GM23338 (cell line): ENCODE measurements at regions not wholly inside any gene's neighbourhood (a gene's known extent, or its start where the extent isn't known, plus 50 kb on each side); places are given as distances from the start of the nearest gene placed in this dataset.

Experiments
- ATAC-seq: fragments of 200-7000 bp; cut with Tn5 transposase; 3 replicates; pipeline ENCODE4 v1.9.1; 2020
- DNase-seq: peaks from one replicate; pipeline ENCODE4 v3.0.0-alpha.2; 2015; ENCODE audit warnings: low spot score
- H2AFZ ChIP-seq: fragments of 200-600 bp; sonication (generic); 2 replicates; pipeline ENCODE4 v1.8.0; 2016; ENCODE audit warnings: antibody characterized with exemption, mild to moderate bottlenecking, moderate library complexity
- H3F3A ChIP-seq: fragments of 200-600 bp; sonication (generic); replicated peaks from 2 replicates; pipeline ENCODE4 v1.8.0; 2017; ENCODE audit warnings: antibody characterized with exemption, mixed run types, low read depth
- H3K27ac ChIP-seq: fragments of 200-600 bp; sonication (generic); 2 replicates; pipeline ENCODE4 v1.6.1; 2016; ENCODE audit warnings: low read depth
- H3K27me3 ChIP-seq: fragments of 200-600 bp; sonication (generic); 2 replicates; pipeline ENCODE4 v1.8.0; 2016; ENCODE audit warnings: mild to moderate bottlenecking, mixed run types, moderate library complexity; ENCODE audit not compliant: insufficient read depth
- H3K36me3 ChIP-seq: fragments of 200-600 bp; sonication (generic); 2 replicates; pipeline ENCODE4 v1.8.0; 2016; ENCODE audit warnings: mild to moderate bottlenecking; ENCODE audit not compliant: insufficient read depth
- H3K4me1 ChIP-seq: fragments of 200-600 bp; sonication (generic); 2 replicates; pipeline ENCODE4 v1.8.0; 2016; ENCODE audit warnings: mild to moderate bottlenecking, moderate library complexity; ENCODE audit not compliant: insufficient read depth
- H3K4me2 ChIP-seq: fragments of 200-600 bp; sonication (generic); 2 replicates; pipeline ENCODE4 v1.7.1; 2017; ENCODE audit warnings: mixed run types
- H3K4me3 ChIP-seq: fragments of 200-600 bp; sonication (generic); 2 replicates; pipeline ENCODE4 v1.6.1; 2016; ENCODE audit warnings: mixed run types
- H3K79me2 ChIP-seq: fragments of 200-600 bp; sonication (generic); replicated peaks from 2 replicates; pipeline ENCODE4 v1.8.0; 2017; ENCODE audit warnings: mild to moderate bottlenecking; ENCODE audit not compliant: insufficient read depth
- H3K9me2 ChIP-seq: fragments of 200-600 bp; sonication (generic); 2 replicates; pipeline ENCODE4 v1.8.0; 2017; ENCODE audit not compliant: insufficient read depth
- H4K20me1 ChIP-seq: fragments of 200-600 bp; sonication (generic); replicated peaks from 2 replicates; pipeline ENCODE4 v1.8.0; 2017; ENCODE audit warnings: mild to moderate bottlenecking; ENCODE audit not compliant: insufficient read depth
- H3K27ac Mint-ChIP-seq: 2 replicates; pipeline ENCODE4 v1.8.0; 2020; ENCODE audit warnings: inconsistent platforms, mild to moderate bottlenecking, moderate library complexity, mixed read lengths
- H3K27me3 Mint-ChIP-seq: 3 replicates; pipeline ENCODE4 v1.8.0; 2022; ENCODE audit warnings: low read depth, mild to moderate bottlenecking, moderate library complexity, mixed read lengths, inconsistent platforms; ENCODE audit not compliant: insufficient read depth, poor library complexity
- H3K36me3 Mint-ChIP-seq: 3 replicates; pipeline ENCODE4 v1.8.0; 2021; ENCODE audit warnings: low read depth, mild to moderate bottlenecking, inconsistent platforms, moderate library complexity, mixed read lengths
- H3K4me1 Mint-ChIP-seq: 3 replicates; pipeline ENCODE4 v1.8.0; 2020; ENCODE audit warnings: mild to moderate bottlenecking, inconsistent platforms, mixed read lengths
- H3K4me3 Mint-ChIP-seq: 3 replicates; pipeline ENCODE4 v1.8.0; 2021; ENCODE audit warnings: moderate library complexity, mild to moderate bottlenecking, inconsistent platforms, mixed read lengths
- H3K9me3 Mint-ChIP-seq: 3 replicates; pipeline ENCODE4 v1.8.0; 2020; ENCODE audit warnings: moderate library complexity, mild to moderate bottlenecking, inconsistent platforms, mixed read lengths
- CREB1 ChIP-seq: fragments of 250-450 bp; sonication (Bioruptor Pico); IDR thresholded peaks from 2 replicates; pipeline ENCODE4 v1.5.0; 2020; ENCODE audit warnings: low read depth, mild to moderate bottlenecking, moderate library complexity
- JUNB ChIP-seq: IDR thresholded peaks from one replicate; pipeline ENCODE4 v1.6.1; 2016; ENCODE audit warnings: antibody characterized with exemption; ENCODE audit not compliant: unreplicated experiment
- POLR2AphosphoS5 ChIP-seq: IDR thresholded peaks from 2 replicates; pipeline ENCODE4 v1.6.1; 2016; ENCODE audit warnings: antibody characterized with exemption, low read depth
- STAT1 ChIP-seq: IDR thresholded peaks from one replicate; pipeline ENCODE4 v1.6.1; 2016; ENCODE audit warnings: antibody characterized with exemption; ENCODE audit not compliant: unreplicated experiment
- ZNF114 ChIP-seq: fragments of 250-450 bp; sonication (Bioruptor Pico); IDR thresholded peaks from 2 replicates; pipeline ENCODE4 v1.5.0; 2020; ENCODE audit warnings: mild to moderate bottlenecking, moderate library complexity
- ZNF331 ChIP-seq: fragments of 250-450 bp; sonication (Bioruptor Pico); IDR thresholded peaks from 2 replicates; pipeline ENCODE4 v1.5.0; 2020; ENCODE audit warnings: low read depth, mild to moderate bottlenecking, moderate library complexity
- TF ChIP-seq, protein P1 (sequence below): fragments of 250-450 bp; sonication (Bioruptor Pico); IDR thresholded peaks from 2 replicates; pipeline ENCODE4 v1.5.0; 2020; ENCODE audit warnings: mild to moderate bottlenecking, moderate library complexity
- TF ChIP-seq, protein P2 (sequence below), 2 experiments: fragments of 200-600 bp in 1 of 2; sonication (generic) in 1 of 2; conservative IDR thresholded peaks; 2 replicates each; pipeline versions ENCODE4 v1.5.1 to v1.6.1; 2016 to 2017; ENCODE audit warnings: antibody characterized with exemption in 2 of 2, low read depth in 2 of 2, mild to moderate bottlenecking in 2 of 2, moderate library complexity in 1 of 2

DNA sequence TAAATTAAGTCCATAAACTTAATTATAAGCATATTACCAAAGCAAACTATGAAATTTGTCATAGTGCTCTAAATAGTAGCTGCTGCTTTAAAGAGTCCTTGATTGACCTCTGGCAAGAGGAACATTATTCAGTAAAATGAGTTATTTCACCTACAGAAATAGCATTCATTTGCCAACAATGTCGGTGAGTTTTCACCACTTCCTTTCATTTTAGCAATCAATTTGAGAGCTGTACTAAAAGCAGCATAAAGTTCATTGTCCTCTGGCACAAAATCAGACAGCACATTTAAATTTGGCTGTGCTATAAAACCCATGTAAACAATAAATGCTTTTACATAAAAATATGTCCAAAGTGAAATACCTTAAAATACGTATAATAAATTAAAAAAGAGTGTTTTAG, 1515.7 kb downstream of the SI start:
- Histone ChIP-seq H3F3A (no peaks in the 10 kb centered on the region), H2AFZ (no peak overlapping the region), H3K4me3 (no peak overlapping the region)

DNA sequence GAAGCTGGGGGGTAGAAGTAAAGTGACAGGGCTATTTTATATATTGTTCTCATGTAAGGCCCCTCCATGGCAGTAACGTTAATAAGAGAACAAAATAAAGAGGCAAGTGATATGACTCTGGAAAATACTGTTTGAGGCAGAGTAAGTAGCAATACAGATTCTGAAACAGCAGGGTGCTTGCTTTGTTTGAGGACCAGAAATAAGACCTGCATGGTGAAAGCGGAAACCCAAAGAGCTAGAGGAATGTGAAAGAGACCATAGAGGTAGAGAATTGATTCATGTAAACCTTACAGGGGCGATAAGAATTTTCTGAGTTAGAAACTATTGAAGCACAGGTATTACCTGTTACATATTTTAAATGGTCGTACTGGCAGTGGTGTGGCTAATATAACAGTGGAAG, 1517.1 kb downstream of the SI start:
- ATAC-seq (peak; percentile 72), DNase-seq (peak; percentile 59)
- Histone ChIP-seq H3K4me2 (no peak overlapping the region), H3K4me1 (peaks cover 5% of the 10 kb centered on the region), H3K79me2 (no peaks in the 10 kb centered on the region), H3K4me3 (no peak overlapping the region), H3K9me2 (no peaks in the 10 kb centered on the region), H3K36me3 (no peaks in the 10 kb centered on the region), H4K20me1 (no peaks in the 10 kb centered on the region), H2AFZ (no peak overlapping the region), H3F3A (no peaks in the 10 kb centered on the region), H3K27ac (no peak overlapping the region; the same call in 1 of the 2 replicates), H3K27me3 (no peaks in the 10 kb centered on the region)
- H3K4me3 Mint-ChIP-seq: no peak overlapping the region
- no peaks in the 10 kb centered on the region for H3K27me3 Mint-ChIP-seq
- peaks cover 5% of the 10 kb centered on the region; the same call in 2 of the 3 replicates for H3K9me3 Mint-ChIP-seq
- H3K36me3 Mint-ChIP-seq: 0 out of 3 replicates have a peak, but pooled peaks cover 5% of the 10 kb centered on the region
- peak overlapping the region; percentile 84 for H3K27ac Mint-ChIP-seq
- TF ChIP-seq, protein P1, sequence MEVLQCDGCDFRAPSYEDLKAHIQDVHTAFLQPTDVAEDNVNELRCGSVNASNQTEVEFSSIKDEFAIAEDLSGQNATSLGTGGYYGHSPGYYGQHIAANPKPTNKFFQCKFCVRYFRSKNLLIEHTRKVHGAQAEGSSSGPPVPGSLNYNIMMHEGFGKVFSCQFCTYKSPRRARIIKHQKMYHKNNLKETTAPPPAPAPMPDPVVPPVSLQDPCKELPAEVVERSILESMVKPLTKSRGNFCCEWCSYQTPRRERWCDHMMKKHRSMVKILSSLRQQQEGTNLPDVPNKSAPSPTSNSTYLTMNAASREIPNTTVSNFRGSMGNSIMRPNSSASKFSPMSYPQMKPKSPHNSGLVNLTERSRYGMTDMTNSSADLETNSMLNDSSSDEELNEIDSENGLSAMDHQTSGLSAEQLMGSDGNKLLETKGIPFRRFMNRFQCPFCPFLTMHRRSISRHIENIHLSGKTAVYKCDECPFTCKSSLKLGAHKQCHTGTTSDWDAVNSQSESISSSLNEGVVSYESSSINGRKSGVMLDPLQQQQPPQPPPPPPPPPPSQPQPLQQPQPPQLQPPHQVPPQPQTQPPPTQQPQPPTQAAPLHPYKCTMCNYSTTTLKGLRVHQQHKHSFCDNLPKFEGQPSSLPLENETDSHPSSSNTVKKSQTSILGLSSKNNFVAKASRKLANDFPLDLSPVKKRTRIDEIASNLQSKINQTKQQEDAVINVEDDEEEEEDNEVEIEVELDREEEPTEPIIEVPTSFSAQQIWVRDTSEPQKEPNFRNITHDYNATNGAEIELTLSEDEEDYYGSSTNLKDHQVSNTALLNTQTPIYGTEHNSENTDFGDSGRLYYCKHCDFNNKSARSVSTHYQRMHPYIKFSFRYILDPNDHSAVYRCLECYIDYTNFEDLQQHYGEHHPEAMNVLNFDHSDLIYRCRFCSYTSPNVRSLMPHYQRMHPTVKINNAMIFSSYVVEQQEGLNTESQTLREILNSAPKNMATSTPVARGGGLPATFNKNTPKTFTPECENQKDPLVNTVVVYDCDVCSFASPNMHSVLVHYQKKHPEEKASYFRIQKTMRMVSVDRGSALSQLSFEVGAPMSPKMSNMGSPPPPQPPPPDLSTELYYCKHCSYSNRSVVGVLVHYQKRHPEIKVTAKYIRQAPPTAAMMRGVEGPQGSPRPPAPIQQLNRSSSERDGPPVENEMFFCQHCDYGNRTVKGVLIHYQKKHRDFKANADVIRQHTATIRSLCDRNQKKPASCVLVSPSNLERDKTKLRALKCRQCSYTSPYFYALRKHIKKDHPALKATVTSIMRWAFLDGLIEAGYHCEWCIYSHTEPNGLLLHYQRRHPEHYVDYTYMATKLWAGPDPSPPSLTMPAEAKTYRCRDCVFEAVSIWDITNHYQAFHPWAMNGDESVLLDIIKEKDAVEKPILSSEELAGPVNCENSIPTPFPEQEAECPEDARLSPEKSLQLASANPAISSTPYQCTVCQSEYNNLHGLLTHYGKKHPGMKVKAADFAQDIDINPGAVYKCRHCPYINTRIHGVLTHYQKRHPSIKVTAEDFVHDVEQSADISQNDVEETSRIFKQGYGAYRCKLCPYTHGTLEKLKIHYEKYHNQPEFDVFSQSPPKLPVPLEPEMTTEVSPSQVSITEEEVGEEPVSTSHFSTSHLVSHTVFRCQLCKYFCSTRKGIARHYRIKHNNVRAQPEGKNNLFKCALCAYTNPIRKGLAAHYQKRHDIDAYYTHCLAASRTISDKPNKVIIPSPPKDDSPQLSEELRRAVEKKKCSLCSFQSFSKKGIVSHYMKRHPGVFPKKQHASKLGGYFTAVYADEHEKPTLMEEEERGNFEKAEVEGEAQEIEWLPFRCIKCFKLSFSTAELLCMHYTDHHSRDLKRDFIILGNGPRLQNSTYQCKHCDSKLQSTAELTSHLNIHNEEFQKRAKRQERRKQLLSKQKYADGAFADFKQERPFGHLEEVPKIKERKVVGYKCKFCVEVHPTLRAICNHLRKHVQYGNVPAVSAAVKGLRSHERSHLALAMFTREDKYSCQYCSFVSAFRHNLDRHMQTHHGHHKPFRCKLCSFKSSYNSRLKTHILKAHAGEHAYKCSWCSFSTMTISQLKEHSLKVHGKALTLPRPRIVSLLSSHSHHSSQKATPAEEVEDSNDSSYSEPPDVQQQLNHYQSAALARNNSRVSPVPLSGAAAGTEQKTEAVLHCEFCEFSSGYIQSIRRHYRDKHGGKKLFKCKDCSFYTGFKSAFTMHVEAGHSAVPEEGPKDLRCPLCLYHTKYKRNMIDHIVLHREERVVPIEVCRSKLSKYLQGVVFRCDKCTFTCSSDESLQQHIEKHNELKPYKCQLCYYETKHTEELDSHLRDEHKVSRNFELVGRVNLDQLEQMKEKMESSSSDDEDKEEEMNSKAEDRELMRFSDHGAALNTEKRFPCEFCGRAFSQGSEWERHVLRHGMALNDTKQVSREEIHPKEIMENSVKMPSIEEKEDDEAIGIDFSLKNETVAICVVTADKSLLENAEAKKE (CRISPR knock-in tag): no peak
- no peak for TF ChIP-seq ZNF114 (CRISPR knock-in tag)
- no peak for TF ChIP-seq CREB1 (CRISPR knock-in tag)
- TF ChIP-seq, protein P2, sequence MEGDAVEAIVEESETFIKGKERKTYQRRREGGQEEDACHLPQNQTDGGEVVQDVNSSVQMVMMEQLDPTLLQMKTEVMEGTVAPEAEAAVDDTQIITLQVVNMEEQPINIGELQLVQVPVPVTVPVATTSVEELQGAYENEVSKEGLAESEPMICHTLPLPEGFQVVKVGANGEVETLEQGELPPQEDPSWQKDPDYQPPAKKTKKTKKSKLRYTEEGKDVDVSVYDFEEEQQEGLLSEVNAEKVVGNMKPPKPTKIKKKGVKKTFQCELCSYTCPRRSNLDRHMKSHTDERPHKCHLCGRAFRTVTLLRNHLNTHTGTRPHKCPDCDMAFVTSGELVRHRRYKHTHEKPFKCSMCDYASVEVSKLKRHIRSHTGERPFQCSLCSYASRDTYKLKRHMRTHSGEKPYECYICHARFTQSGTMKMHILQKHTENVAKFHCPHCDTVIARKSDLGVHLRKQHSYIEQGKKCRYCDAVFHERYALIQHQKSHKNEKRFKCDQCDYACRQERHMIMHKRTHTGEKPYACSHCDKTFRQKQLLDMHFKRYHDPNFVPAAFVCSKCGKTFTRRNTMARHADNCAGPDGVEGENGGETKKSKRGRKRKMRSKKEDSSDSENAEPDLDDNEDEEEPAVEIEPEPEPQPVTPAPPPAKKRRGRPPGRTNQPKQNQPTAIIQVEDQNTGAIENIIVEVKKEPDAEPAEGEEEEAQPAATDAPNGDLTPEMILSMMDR (conservative IDR thresholded peaks at IDR 0.05; ENCODE audit: low read depth in 2 of 2): no peak
- peaks cover 14% of the 10 kb centered on the region for H3K4me1 Mint-ChIP-seq

More for the DNA sequence above, 1515.7 kb downstream of the SI start:
- Histone ChIP-seq H3K79me2 (no peaks in the 10 kb centered on the region), H3K4me1 (peaks cover 5% of the 10 kb centered on the region), H3K9me2 (no peaks in the 10 kb centered on the region), H3K27ac (no peak overlapping the region), H4K20me1 (no peaks in the 10 kb centered on the region), H3K27me3 (no peaks in the 10 kb centered on the region), H3K4me2 (no peak overlapping the region), H3K36me3 (no peaks in the 10 kb centered on the region)
- DNase-seq (no peak), ATAC-seq (no peak)
- H3K27ac Mint-ChIP-seq: no peak overlapping the region
- TF ChIP-seq ZNF114 (CRISPR knock-in tag) (no peak), JUNB (no peak), POLR2AphosphoS5 (no peak), ZNF331 (CRISPR knock-in tag) (no peak), STAT1 (no peak)
- peaks cover 5% of the 10 kb centered on the region; the same call in 2 of the 3 replicates for H3K9me3 Mint-ChIP-seq
- H3K4me1 Mint-ChIP-seq: peaks cover 14% of the 10 kb centered on the region
- H3K36me3 Mint-ChIP-seq: 0 out of 3 replicates have a peak, but pooled peaks cover 5% of the 10 kb centered on the region
- H3K4me3 Mint-ChIP-seq: no peak overlapping the region
- H3K27me3 Mint-ChIP-seq: no peaks in the 10 kb centered on the region
